AG04450 (cell line): ENCODE measurements at regions not wholly inside any gene's neighbourhood (a gene's known extent, or its start where the extent isn't known, plus 50 kb on each side); places are given as distances from the start of the nearest gene placed in this dataset.

ENCODE experiments used
- CTCF ChIA-PET: fragments of 300-600, 350-600 bp; formaldehyde crosslinking; extraction: SDS; loops from one replicate; lab custom pipeline; 2022; ENCODE audit warnings: antibody characterized with exemption, inconsistent platforms; lab: Charles Lee
- POLR2A ChIA-PET: fragments of 350-600 bp; formaldehyde crosslinking; extraction: SDS; loops from one replicate; lab custom pipeline; 2021; ENCODE audit warnings: antibody characterized with exemption, inconsistent platforms; lab: Yijun Ruan, JAX
- DNase-seq: peaks from one replicate; pipeline ENCODE4 v3.0.0-alpha.2; 2011; ENCODE audit warnings: low read depth, low spot score
- H3K27ac ChIP-seq: one replicate; pipeline ENCODE4 v1.5.1; 2012; ENCODE audit warnings: low read depth, low read length, control low read depth
- H3K27me3 ChIP-seq: one replicate; pipeline ENCODE4 v1.6.0; 2012; ENCODE audit warnings: low read length; ENCODE audit not compliant: control insufficient read depth, insufficient read depth
- H3K4me3 ChIP-seq: 2 replicates; pipeline ENCODE4 v1.5.1; 2011; ENCODE audit warnings: mild to moderate bottlenecking, low read depth, low read length, control low read depth
- H3K9me3 ChIP-seq: 2 replicates; pipeline ENCODE4 v1.5.1; 2012; ENCODE audit warnings: low read length; ENCODE audit not compliant: control insufficient read depth, insufficient read depth
- CTCF ChIP-seq: IDR thresholded peaks from 2 replicates; pipeline ENCODE4 v1.5.1; 2011; ENCODE audit warnings: low read depth, low read length, control low read depth, inconsistent platforms

GRCh38 chr12:124384299-124384894, 89.5 kb downstream of the RFLNA start:
- POLR2A ChIA-PET = interaction anchor here (1.0 kb wide), 1 partner anchor 134 kb away, joined by 6 read pairs; no protein-coding TSS in a partner anchor
- TF ChIP-seq CTCF = no peak
- CTCF ChIA-PET = interaction anchor here (0.6 to 1.6 kb wide), 2 partner anchors 15 to 708 kb away, joined by 6 to 7 read pairs; no protein-coding TSS in a partner anchor
- Histone ChIP-seq H3K27ac (peak overlapping the region; percentile 88), H3K4me3 (no peak overlapping the region), H3K27me3 (no peaks in the 10 kb centered on the region), H3K9me3 (no peaks in the 10 kb centered on the region; the same call in 1 of the 2 replicates)
- no peak for DNase-seq

GRCh38 chr12:124383028-124383427, 88.1 kb downstream of the RFLNA start:
- Histone ChIP-seq H3K4me3 (no peak overlapping the region), H3K27ac (no peak overlapping the region), H3K9me3 (no peaks in the 10 kb centered on the region; the same call in 1 of the 2 replicates), H3K27me3 (no peaks in the 10 kb centered on the region)
- DNase-seq = no peak
- ChIA-PET CTCF (no interaction called here), POLR2A (no interaction called here)
- TF ChIP-seq CTCF = no peak

- POLR2A ChIA-PET = interaction anchor here (0.7 kb wide), 1 partner anchor 116 kb away, joined by 3 read pairs; no protein-coding TSS in a partner anchor
- no peak for TF ChIP-seq CTCF
- peak overlapping the region; percentile 68 for H3K27ac ChIP-seq
- no peak for DNase-seq
- no peaks in the 10 kb centered on the region; the same call in 1 of the 2 replicates for H3K9me3 ChIP-seq
- H3K4me3 ChIP-seq = no peak overlapping the region
- CTCF ChIA-PET = interaction anchor here (0.6 to 3.1 kb wide), 10 partner anchors 9 to 716 kb away, joined by 3 to 28 read pairs (median 4); no protein-coding TSS in a partner anchor
- H3K27me3 ChIP-seq = no peaks in the 10 kb centered on the region
These were observed 86.8 kb downstream of the RFLNA start for GRCh38 chr12:124381456-124382296.

GRCh38 chr12:124380796-124381455, 86.0 kb downstream of the RFLNA start:
- POLR2A ChIA-PET = interaction anchor here (0.7 to 1.5 kb wide), 2 partner anchors 8 to 117 kb away, joined by 3 to 9 read pairs; no protein-coding TSS in a partner anchor
- CTCF ChIA-PET = interaction anchor here (0.6 to 3.1 kb wide), 18 partner anchors 9 to 716 kb away, joined by 3 to 28 read pairs (median 4); no protein-coding TSS in a partner anchor

More at GRCh38 chr12:124380796-124381455, 86.0 kb downstream of the RFLNA start:
- H3K9me3 ChIP-seq = no peaks in the 10 kb centered on the region; the same call in 1 of the 2 replicates
- no peak for DNase-seq
- TF ChIP-seq CTCF = no peak
- H3K27ac ChIP-seq = peak overlapping the region; percentile 95
- H3K27me3 ChIP-seq = no peaks in the 10 kb centered on the region
- no peak overlapping the region for H3K4me3 ChIP-seq
